ENCODE measurements at regions not wholly inside any gene's neighbourhood (a gene's known extent, or its start where the extent isn't known, plus 50 kb on each side); places are given as distances from the start of the nearest gene placed in this dataset.

DNA sequence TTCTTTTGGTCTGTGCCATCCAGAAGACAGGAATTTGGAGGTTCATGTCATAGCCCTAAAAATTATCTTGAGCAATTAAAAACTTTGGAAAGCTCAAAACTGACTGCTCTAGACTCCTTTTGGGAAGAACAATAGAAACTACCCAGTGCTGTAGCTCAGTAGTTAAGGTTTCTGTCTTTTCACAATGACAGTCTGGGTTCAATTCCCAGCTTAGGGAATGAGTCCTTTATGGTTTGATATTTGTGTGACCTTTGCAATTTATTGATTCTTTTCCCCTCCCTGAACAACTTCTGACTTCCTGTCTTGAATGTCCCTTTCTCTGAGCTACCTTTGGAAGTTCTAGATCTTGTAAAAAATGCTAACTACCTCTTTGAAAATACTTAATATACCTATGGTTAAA, 603.3 kb upstream of the IGFBP3 start:
- intact Hi-C loops (cut with DNase I) = no loop called here
- Histone ChIP-seq H3K9me3 (replicated peaks in 1 of 3) (peaks cover 0 to 5% (median 0%) of the 10 kb centered on the region in 3 donors), H3K4me1 (replicated peaks in 1 of 2) (no peaks in the 10 kb centered on the region), H3K27me3 (no peaks in the 10 kb centered on the region), H3K27ac (no peak overlapping the region), H3K4me3 (no peak overlapping the region), H3K36me3 (replicated peaks in 1 of 2) (no peaks in the 10 kb centered on the region)
- TF ChIP-seq, protein P1, sequence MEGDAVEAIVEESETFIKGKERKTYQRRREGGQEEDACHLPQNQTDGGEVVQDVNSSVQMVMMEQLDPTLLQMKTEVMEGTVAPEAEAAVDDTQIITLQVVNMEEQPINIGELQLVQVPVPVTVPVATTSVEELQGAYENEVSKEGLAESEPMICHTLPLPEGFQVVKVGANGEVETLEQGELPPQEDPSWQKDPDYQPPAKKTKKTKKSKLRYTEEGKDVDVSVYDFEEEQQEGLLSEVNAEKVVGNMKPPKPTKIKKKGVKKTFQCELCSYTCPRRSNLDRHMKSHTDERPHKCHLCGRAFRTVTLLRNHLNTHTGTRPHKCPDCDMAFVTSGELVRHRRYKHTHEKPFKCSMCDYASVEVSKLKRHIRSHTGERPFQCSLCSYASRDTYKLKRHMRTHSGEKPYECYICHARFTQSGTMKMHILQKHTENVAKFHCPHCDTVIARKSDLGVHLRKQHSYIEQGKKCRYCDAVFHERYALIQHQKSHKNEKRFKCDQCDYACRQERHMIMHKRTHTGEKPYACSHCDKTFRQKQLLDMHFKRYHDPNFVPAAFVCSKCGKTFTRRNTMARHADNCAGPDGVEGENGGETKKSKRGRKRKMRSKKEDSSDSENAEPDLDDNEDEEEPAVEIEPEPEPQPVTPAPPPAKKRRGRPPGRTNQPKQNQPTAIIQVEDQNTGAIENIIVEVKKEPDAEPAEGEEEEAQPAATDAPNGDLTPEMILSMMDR (IDR thresholded peaks at IDR 0.05) = no peak
- no peak for TF ChIP-seq POLR2A (IDR thresholded peaks at IDR 0.05)
- DNase-seq = no peak

DNA sequence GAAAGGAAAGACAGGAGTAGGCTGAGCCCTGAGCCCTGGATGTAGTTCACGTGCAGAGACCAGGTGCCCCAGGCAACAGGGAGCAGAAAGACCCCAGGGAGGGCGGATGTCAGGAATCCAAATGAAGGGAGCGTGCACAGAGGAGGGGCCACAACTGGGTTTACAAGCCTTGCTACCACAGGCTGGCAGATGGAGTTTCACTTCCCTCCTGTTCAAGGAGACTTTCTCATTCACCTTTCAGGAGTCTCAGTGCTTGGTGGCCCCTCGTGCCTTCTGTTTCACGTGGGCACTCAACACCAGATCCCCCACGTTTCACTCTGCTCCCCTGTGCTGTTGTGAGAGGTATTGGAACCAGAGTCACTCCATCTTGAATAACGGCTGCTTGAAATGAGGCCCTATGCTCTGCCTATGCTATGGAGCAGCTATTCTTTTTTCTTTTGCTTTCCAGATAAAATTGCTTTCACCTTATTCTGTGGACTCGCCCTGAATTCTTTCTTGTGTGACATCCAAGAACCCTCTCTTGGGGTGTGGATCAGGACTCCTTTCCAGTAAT, 601.4 kb upstream of the IGFBP3 start:
- Histone ChIP-seq H3K9me3 (replicated peaks in 1 of 3) (peaks cover 0 to 5% (median 0%) of the 10 kb centered on the region in 3 donors), H3K36me3 (replicated peaks in 1 of 2) (no peaks in the 10 kb centered on the region), H3K4me1 (replicated peaks in 1 of 2) (no peaks in the 10 kb centered on the region), H3K27ac (no peak overlapping the region), H3K27me3 (no peaks in the 10 kb centered on the region), H3K4me3 (no peak overlapping the region)
- 77 to 86% (median 83%) methylated on average over 8 of the region's 8 CpGs for WGBS, 4 donors
- intact Hi-C loops (cut with DNase I) = no loop called here
- no peak for DNase-seq
- no peak for TF ChIP-seq POLR2A (IDR thresholded peaks at IDR 0.05)

DNA sequence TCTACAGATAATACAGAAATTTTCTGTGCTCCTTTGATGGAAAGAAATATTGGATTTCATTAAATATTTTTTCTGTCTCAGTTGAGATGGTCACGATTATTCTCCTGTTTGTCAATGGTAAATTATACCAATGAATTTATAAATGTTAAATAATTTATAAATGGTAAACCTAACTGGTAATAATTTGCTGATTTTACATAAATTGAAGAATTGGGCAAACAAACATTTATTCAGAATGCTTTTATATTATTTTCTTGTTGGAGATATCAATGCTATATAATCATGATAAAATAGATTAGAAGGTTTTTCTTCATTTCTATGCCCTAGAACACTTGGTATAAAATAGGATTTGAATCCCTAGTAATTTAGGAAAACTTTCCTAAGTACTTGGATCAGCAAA, 597.6 kb upstream of the IGFBP3 start:
- TF ChIP-seq, protein P1 (IDR thresholded peaks at IDR 0.05) = no peak
- no peak for TF ChIP-seq POLR2A (IDR thresholded peaks at IDR 0.05)
- intact Hi-C loops (cut with DNase I) = no loop called here
- WGBS, 4 donors = 83 to 93% (median 89%) methylated on average over 1 of the region's 1 CpG

DNA sequence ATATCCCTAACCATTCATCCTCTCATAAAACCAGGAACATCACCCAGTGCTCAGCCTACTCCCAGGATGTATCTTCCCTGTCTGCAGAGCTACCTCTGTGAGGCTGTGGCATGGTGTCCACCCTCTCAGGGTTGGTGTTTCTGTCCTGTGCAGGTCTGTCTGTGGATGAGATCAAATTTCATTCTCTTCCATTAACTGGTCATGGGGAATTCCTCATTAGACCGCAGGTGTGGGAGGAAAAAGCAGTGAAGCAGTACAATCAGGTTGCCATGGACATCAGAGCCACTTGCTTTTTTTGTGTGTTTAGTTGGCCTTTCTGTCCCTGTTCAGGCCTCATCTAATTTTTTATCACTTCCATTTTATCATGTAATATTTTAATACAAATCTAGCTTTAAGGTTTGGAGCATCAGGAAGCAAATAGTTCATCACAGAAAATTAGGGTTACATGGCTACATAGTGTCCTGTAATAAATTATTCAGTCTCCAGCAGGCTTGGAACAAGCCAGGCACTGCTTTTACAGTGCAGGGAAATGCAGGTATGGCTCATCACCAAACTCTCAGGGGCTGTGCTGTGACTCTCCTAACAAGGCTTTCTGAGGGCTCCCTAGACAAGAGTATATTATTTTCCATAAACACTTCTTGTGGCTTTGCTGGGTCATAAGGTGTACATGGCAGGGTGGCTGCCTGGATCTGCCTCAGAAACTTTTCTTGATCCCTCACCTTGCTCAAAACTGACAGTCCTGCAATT, 594.9 kb upstream of the IGFBP3 start:
- intact Hi-C loops (cut with DNase I) = no loop called here
- H3K4me3 ChIP-seq = no peak overlapping the region
- 83 to 89% (median 86%) methylated on average over 1 of the region's 1 CpG for WGBS, 4 donors

More for the DNA sequence above, 597.6 kb upstream of the IGFBP3 start:
- no peak overlapping the region for H3K27ac ChIP-seq
- H3K4me3 ChIP-seq = no peak overlapping the region
- no peaks in the 10 kb centered on the region for H3K27me3 ChIP-seq
- no peaks in the 10 kb centered on the region for H3K4me1 ChIP-seq (replicated peaks in 1 of 2)
- H3K36me3 ChIP-seq (replicated peaks in 1 of 2) = no peaks in the 10 kb centered on the region
- DNase-seq = no peak
- peaks cover 0 to 5% (median 0%) of the 10 kb centered on the region in 3 donors for H3K9me3 ChIP-seq (replicated peaks in 1 of 3)

More for the DNA sequence above, 594.9 kb upstream of the IGFBP3 start:
- peaks cover 0 to 5% (median 0%) of the 10 kb centered on the region in 3 donors for H3K9me3 ChIP-seq (replicated peaks in 1 of 3)
- H3K27me3 ChIP-seq = no peaks in the 10 kb centered on the region
- DNase-seq = no peak
- TF ChIP-seq POLR2A (IDR thresholded peaks at IDR 0.05) = no peak
- TF ChIP-seq, protein P1 (IDR thresholded peaks at IDR 0.05) = no peak
- H3K4me1 ChIP-seq (replicated peaks in 1 of 2) = no peaks in the 10 kb centered on the region
- H3K36me3 ChIP-seq (replicated peaks in 1 of 2) = no peaks in the 10 kb centered on the region
- H3K27ac ChIP-seq = no peak overlapping the region

All from adrenal gland (tissue), 9 donors.